Fibroblast of pulmonary artery (primary cell): ENCODE measurements at regions not wholly inside any gene's neighbourhood (a gene's known extent, or its start where the extent isn't known, plus 50 kb on each side); places are given as distances from the start of the nearest gene placed in this dataset.

Source experiments
- DNase-seq: peaks from one replicate; pipeline ENCODE4 v3.0.0-alpha.2; 2010; ENCODE audit warnings: low read depth
- H3K4me3 ChIP-seq: replicated peaks from 2 replicates; pipeline ENCODE4 v1.5.1; 2011; ENCODE audit warnings: low read depth, mild to moderate bottlenecking, control low read depth, low read length, moderate library complexity
- CTCF ChIP-seq: IDR thresholded peaks from 2 replicates; pipeline ENCODE4 v1.5.1; 2011; ENCODE audit warnings: mild to moderate bottlenecking, control low read depth, low read length, inconsistent platforms; ENCODE audit errors: missing control alignments

DNA sequence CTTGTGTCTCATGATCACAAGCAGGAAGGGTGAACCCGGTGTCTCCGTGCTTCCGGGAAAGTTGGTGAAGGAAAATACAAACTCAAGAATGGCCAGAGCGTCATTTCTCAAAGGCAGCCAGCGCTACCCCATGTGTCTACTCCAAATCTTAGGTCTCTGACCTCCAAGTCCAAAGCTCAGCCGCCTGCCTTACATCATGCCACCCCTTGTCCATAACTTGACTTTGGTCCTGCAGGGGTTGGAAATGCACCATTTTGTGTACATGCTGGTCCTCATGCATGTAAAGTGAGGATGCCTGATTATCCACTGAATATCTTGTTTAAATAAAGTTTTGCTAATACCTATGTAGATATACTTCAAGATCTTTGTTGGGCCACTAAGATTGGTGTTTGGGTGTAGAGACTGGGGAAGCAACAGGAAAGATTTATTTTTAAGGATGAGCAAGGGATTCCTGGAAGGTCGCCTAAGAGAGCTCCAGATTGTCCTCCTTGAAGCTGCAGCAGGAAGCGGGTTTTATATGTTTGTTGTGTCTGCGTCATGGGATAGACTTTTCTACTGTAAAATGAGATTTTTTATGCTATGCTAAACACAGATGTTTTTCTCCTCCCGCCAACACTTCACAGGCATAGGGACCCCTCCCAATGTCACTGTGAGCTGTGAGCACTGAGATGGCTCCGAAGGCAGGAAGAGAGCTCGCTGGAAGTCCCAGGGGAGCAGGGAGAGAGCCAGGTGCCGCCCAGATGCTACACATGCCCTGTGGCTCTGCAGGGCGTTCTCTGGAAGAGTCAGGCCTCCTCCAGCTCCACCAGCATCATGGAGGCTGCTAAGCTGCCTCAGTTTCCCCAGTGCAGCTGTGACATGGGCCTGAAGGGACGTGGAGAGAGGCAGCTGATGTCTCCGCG is 176.2 kb upstream of the HDAC4 start:
- no peak overlapping the region for H3K4me3 ChIP-seq
- DNase-seq = no peak
- TF ChIP-seq CTCF = no peak

DNA sequence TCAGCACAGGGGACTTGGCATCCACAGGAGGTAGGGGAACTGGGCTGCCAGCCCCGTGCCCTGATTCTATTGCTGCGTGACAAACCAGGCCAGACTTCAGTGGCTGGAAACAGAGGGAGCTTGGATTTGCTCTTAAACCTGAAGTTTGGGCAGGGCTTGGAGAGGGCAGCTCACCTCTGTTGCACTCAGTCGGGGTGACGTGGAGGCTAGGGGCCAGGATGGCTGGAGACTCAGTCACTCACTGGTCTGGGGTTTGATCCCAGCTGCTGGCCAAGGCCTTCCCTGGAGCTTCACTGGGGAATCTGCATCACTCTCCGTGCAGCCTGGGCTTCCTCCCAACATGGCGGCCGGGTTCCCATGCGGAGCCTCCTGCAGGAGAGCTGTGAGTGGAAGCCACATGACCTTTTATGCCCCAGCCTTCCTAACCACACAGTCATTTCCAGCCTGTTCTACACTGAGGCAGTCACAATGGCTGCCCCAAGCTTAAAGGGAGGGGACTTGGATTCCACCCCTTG is 175.2 kb upstream of the HDAC4 start:
- no peak for TF ChIP-seq CTCF
- no peak overlapping the region for H3K4me3 ChIP-seq
- no peak for DNase-seq

DNA sequence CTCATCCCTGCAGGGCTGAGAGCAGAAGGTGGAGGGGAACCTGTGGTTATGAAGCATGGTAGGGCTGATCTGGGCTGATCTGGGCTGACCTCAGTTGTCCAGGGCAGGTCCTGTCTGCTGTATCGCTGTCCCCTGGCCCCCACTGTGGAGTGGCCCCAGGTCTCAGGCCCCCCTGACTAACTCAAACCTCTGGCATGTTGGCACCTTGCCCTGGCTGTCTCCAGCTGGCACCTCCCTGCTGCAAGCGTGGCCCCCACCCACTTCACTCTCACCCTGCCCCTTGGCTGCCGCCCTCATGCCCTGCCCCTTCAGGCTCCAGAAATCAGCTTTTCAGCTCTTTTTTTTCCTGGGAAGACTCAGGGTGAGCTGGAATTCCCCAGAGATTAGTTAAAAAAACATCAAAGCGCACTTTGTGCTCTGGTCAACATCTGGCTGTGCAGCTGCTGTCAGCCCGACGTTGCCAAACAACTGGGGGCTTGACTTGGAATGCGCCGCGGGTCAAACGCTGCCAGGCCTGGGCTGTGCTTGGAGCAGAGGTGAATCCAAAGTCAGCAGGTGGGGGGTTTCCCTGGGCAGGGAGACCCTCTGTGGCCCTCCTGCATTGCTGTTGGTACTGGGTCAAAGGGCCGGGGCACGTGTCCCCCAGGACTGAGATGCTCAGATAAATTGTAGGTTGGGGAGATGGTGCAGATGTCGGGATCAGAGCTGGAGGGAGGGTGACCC is 173.8 kb upstream of the HDAC4 start:
- no peak for TF ChIP-seq CTCF
- H3K4me3 ChIP-seq = no peak overlapping the region
- DNase-seq = peak; percentile 1

DNA sequence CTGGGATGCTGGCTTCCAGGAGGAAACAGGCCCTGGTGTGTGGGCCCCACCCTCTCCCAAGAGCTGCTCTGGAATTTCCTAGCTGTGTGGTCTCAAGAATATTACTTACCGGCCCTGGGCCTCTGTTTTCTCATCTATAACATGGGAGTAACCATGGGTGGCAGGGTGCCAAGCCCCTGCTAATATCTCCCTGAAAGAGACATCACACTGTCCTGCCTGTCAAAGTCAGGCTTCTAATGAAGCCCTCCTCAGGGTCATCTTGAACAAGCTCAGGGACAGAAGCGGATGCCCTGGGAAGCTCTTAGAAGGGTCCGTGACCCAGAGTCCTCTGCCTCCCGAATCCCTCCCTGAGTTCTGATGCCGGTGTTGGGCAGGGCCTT is 173.2 kb upstream of the HDAC4 start:
- no peak for TF ChIP-seq CTCF
- DNase-seq = no peak
- H3K4me3 ChIP-seq = no peak overlapping the region

- no peak for TF ChIP-seq CTCF
- DNase-seq = no peak
- no peak overlapping the region for H3K4me3 ChIP-seq
Measured at GRCh38 chr2:239570971-239571520, 170.2 kb upstream of the HDAC4 start.

DNA sequence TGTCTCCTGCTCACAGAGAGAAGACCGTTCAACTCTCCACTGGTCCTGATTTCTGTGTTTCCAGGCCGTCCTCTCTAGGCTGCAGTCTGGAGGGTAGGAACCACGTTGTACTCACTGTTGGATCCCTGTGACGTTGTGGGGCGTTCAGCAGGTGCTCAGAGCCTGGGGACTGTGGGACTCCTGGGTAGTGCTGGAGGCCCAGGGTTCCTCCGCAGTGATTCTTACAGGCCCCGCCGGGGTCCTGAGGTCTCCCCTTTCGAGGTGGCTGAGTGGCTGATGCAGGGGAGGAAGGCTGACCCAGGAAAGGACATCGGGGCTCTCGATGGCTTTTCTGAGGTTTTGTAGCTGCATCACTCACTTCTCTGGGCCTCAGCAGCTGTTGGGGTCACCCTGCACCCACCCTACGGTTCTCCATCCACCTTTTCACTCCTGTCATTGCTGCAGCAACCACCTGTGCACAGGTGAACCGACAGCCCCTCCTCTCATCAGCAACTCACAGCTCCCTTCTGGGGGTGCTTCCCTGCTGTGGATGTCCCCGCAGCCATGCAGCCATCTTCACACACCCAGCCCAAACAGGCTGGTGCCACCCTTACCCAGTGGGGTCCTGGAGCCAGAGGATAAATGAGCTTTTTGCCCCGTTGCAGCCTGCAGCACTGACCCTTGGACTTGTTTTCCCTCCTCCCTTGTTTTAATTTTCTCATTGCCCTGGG is 169.6 kb upstream of the HDAC4 start:
- no peak for TF ChIP-seq CTCF
- H3K4me3 ChIP-seq = no peak overlapping the region
- no peak for DNase-seq
